Left lung (tissue), 4 donors: ENCODE measurements at regions not wholly inside any gene's neighbourhood (a gene's known extent, or its start where the extent isn't known, plus 50 kb on each side); places are given as distances from the start of the nearest gene placed in this dataset.

Source experiments
- ATAC-seq: fragments of 200-7000 bp; cut with Tn5 transposase; one replicate; pipeline ENCODE4 v1.9.1; 2020; ENCODE audit warnings: moderate library complexity
- DNase-seq, 4 donors: peaks; one replicate each; pipeline ENCODE4 v3.0.0-alpha.2; 2013 to 2020
- H3K27ac ChIP-seq, 2 donors: fragments of 200-600 bp; sonication (generic) in 1 of 2; one replicate each; pipeline versions ENCODE4 v1.5.0 to v1.8.0; 2020 to 2021
- H3K27me3 ChIP-seq, 2 donors: fragments of 200-600 bp; sonication (generic) in 1 of 2; one replicate each; pipeline versions ENCODE4 v1.5.0 to v1.8.0; 2020 to 2021
- H3K36me3 ChIP-seq, 2 donors: fragments of 200-600 bp; sonication (generic) in 1 of 2; one replicate each; pipeline versions ENCODE4 v1.5.0 to v1.8.0; 2020 to 2021
- H3K4me1 ChIP-seq, 2 donors: fragments of 200-600 bp; one replicate each; pipeline ENCODE4 v1.8.0; 2021
- H3K4me3 ChIP-seq, 2 donors: fragments of 200-600 bp; sonication (generic) in 1 of 2; one replicate each; pipeline versions ENCODE4 v1.5.0 to v1.8.0; 2020 to 2021; ENCODE audit warnings: mild to moderate bottlenecking in 1 of 2
- H3K9me3 ChIP-seq, 2 donors: fragments of 200-600 bp; sonication (generic) in 1 of 2; one replicate each; pipeline versions ENCODE4 v1.5.0 to v1.8.0; 2020 to 2021
- intact Hi-C, 2 donors: fragments of 100-400 bp; cut with DNase I; formaldehyde crosslinking; loops; one replicate each; pipeline versions ENCODE4 v1.11.2 to v1.14.2; 2022
- TF ChIP-seq, protein P1 (sequence below), 2 donors: fragments of 200-600 bp; sonication (generic) in 1 of 2; IDR thresholded peaks; one replicate each; pipeline versions ENCODE4 v1.5.0 to v1.8.0; 2021; ENCODE audit warnings: antibody characterized with exemption in 2 of 2
- donor health status: DM: no; HTN: yes; CAD: no.
- donor health status: DM: no; HTN: no; CAD: no.

DNA sequence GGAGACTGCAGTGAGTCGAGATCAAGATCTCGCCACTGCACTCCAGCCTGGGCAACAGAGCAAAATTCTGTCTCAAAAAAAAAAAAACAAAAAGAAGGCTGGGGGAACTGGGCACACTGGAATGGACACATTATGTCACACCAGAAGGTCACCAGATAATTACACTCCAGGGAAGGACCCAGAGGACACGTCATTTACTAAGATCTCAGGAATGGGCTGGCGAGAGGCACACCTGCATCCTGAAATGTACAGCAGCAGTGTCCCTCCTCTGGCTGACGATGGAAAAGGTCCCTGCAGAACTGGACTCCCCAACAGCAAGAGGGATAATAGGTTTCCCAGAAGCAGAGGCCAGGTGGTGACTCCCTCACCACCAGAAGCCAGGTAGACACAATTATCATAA, 243.5 kb downstream of the BCL11B start:
- ATAC-seq, result no peak
- intact Hi-C loops, result no loop called here
- H3K27ac ChIP-seq, result no peak overlapping the region

DNA sequence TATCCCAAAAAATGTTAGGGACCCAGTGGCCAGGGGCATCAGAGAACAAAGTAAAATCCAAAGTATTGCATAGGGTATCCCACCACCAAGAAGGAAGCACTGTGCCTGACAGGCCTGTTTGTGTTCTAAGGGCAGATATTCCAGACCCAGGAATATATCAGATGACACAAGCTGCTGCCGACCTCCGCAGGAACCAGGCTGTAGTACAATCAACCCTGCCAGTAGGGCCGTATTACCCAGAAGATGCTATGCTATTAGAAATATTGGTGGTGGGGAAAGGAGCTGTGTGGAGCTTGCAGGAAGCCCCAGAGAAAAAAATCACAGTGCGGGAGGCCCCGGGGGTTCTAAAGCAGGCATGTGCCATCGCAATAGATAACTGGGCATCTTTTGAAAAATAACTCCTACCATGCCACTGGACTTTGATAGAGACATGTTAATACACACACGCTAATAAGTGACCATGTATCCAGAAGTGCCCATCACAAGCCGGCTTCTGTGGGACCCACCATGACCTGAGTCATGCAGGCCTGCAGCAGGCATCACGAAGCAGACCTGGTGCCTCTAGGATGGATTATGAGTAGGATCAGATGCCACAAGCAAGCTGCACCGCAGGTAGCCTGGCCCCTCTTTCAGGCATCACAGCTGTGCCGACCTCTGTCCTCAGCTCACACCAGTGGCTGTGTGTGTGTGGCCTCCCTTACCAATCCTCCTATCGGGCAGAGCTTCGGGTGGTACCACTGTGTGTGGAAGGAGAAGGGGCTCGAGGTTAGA, 242.7 kb downstream of the BCL11B start:
- DNase-seq (no peak), ATAC-seq (no peak)
- no peak overlapping the region for H3K4me3 ChIP-seq
- intact Hi-C loops, result no loop called here
- no peaks in the 10 kb centered on the region for H3K36me3 ChIP-seq
- TF ChIP-seq, protein P1, sequence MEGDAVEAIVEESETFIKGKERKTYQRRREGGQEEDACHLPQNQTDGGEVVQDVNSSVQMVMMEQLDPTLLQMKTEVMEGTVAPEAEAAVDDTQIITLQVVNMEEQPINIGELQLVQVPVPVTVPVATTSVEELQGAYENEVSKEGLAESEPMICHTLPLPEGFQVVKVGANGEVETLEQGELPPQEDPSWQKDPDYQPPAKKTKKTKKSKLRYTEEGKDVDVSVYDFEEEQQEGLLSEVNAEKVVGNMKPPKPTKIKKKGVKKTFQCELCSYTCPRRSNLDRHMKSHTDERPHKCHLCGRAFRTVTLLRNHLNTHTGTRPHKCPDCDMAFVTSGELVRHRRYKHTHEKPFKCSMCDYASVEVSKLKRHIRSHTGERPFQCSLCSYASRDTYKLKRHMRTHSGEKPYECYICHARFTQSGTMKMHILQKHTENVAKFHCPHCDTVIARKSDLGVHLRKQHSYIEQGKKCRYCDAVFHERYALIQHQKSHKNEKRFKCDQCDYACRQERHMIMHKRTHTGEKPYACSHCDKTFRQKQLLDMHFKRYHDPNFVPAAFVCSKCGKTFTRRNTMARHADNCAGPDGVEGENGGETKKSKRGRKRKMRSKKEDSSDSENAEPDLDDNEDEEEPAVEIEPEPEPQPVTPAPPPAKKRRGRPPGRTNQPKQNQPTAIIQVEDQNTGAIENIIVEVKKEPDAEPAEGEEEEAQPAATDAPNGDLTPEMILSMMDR (IDR thresholded peaks at IDR 0.05), result no peak
- no peak overlapping the region for H3K27ac ChIP-seq
- no peaks in the 10 kb centered on the region for H3K4me1 ChIP-seq
- H3K9me3 ChIP-seq, result no peaks in the 10 kb centered on the region
- H3K27me3 ChIP-seq, result no peaks in the 10 kb centered on the region

More for the DNA sequence above, 243.5 kb downstream of the BCL11B start:
- H3K36me3 ChIP-seq, result no peaks in the 10 kb centered on the region
- TF ChIP-seq, protein P1 (IDR thresholded peaks at IDR 0.05), result no peak
- no peaks in the 10 kb centered on the region for H3K9me3 ChIP-seq
- no peak overlapping the region for H3K4me3 ChIP-seq
- H3K4me1 ChIP-seq, result no peaks in the 10 kb centered on the region
- DNase-seq, result no peak
- no peaks in the 10 kb centered on the region for H3K27me3 ChIP-seq

DNA sequence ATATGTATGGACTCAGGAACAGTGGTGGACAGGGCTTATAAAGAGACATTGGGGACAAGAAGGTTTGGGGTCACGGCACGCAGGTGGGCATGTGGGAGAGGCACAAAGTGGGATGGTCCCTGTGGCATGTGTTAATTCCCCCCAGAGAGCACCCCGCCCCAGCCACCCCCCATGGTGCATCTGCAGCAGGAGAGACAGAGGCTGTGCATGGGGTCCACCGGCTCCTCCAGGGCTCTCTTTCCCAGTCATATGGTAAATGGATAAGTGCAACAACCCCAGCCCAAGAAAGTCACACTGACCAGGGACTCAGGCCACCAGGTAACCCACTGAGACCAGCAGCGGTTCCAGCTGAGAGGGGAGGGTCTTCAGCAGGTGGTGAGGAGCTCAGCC, 242.1 kb downstream of the BCL11B start:
- H3K27ac ChIP-seq, result no peak overlapping the region
- peaks cover 0 to 5% of the 10 kb centered on the region in 2 donors for H3K27me3 ChIP-seq
- H3K9me3 ChIP-seq, result no peaks in the 10 kb centered on the region
- no peaks in the 10 kb centered on the region for H3K4me1 ChIP-seq
- H3K4me3 ChIP-seq, result no peak overlapping the region
- ATAC-seq, result no peak
- DNase-seq, result no peak
- H3K36me3 ChIP-seq, result no peaks in the 10 kb centered on the region
- TF ChIP-seq, protein P1 (IDR thresholded peaks at IDR 0.05), result no peak
- intact Hi-C loops, result no loop called here

DNA sequence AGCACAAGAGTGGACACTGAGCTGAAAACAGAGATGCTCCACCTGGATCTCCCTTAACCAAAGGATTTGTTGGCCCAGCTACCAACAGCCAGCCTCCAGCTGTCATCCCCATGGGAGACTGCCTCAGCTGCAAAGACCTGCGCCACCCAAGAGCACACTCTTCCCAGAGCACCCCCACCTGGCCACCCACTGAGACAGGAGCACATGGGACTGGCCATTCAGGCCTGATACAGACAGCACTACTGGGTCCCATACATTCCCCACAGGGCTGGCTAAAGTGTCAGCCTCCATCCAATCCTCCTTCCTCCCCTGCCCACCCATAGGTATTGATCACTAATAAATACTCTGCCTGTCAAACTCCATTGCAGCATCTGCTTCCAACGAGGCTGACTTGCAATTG, 241.5 kb downstream of the BCL11B start:
- intact Hi-C loops, result no loop called here
- ATAC-seq, result no peak

DNA sequence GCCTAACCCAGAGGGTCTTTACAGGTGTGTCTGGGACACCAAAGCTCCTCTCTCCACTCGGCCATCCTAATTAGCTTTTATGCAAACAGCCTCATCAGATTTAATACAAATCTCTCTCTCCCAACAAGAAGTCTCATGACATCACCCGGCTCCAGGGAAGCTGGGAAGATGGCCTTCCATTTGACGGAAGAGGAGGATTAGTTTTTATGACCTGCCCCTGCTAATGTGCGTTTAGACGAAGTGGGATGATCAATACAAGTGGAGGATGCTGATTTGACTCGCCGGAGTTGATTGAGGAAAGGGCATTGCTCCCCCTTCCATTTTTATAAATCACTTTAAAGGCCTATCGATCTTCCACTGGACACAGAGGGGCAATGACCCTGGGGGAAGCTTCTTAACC, 239.2 kb downstream of the BCL11B start:
- Histone ChIP-seq H3K9me3 (no peaks in the 10 kb centered on the region), H3K36me3 (no peaks in the 10 kb centered on the region), H3K27ac (no peak overlapping the region), H3K4me1 (peaks cover 5 to 19% of the 10 kb centered on the region in 2 donors), H3K4me3 (no peak overlapping the region), H3K27me3 (peaks cover 0 to 18% of the 10 kb centered on the region in 2 donors)
- intact Hi-C loops, result no loop called here
- ATAC-seq (no peak), DNase-seq (no peak)
- TF ChIP-seq, protein P1 (IDR thresholded peaks at IDR 0.05), result no peak

More for the DNA sequence above, 241.5 kb downstream of the BCL11B start:
- no peak for DNase-seq
- Histone ChIP-seq H3K4me1 (peaks cover under 1 to 1% of the 10 kb centered on the region in 2 donors), H3K9me3 (no peaks in the 10 kb centered on the region), H3K27ac (no peak overlapping the region), H3K4me3 (no peak overlapping the region), H3K27me3 (peaks cover 0 to 11% of the 10 kb centered on the region in 2 donors), H3K36me3 (no peaks in the 10 kb centered on the region)
- TF ChIP-seq, protein P1 (IDR thresholded peaks at IDR 0.05), result no peak
